DND-41 (cell line): ENCODE measurements at regions not wholly inside any gene's neighbourhood (a gene's known extent, or its start where the extent isn't known, plus 50 kb on each side); places are given as distances from the start of the nearest gene placed in this dataset.

Experiments
- EZH2 ChIP-seq: IDR thresholded peaks from 3 replicates; pipeline ENCODE4 v1.6.1; 2012; ENCODE audit warnings: borderline replicate concordance, low read depth, mild to moderate bottlenecking, moderate library complexity, low read length, inconsistent platforms; ENCODE audit not compliant: severe bottlenecking
- TF ChIP-seq, protein P1 (sequence below): IDR thresholded peaks from 2 replicates; pipeline ENCODE4 v1.5.1; 2012; ENCODE audit warnings: borderline replicate concordance, low read length, moderate library complexity, mild to moderate bottlenecking; ENCODE audit not compliant: poor library complexity, severe bottlenecking; ENCODE audit errors: extremely low read depth

- TF ChIP-seq, protein P1, sequence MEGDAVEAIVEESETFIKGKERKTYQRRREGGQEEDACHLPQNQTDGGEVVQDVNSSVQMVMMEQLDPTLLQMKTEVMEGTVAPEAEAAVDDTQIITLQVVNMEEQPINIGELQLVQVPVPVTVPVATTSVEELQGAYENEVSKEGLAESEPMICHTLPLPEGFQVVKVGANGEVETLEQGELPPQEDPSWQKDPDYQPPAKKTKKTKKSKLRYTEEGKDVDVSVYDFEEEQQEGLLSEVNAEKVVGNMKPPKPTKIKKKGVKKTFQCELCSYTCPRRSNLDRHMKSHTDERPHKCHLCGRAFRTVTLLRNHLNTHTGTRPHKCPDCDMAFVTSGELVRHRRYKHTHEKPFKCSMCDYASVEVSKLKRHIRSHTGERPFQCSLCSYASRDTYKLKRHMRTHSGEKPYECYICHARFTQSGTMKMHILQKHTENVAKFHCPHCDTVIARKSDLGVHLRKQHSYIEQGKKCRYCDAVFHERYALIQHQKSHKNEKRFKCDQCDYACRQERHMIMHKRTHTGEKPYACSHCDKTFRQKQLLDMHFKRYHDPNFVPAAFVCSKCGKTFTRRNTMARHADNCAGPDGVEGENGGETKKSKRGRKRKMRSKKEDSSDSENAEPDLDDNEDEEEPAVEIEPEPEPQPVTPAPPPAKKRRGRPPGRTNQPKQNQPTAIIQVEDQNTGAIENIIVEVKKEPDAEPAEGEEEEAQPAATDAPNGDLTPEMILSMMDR = no peak
- TF ChIP-seq EZH2 = no peak
Measured at GRCh38 chr2:144877893-144878292, 358.0 kb upstream of the ZEB2 start.
